Stimulated activated memory B cell treated with anti-CD40 and anti-IgM and Interleukin-4, amounts not matched to agents 10 μg/mL and 1 μg/mL and 100 μg/mL, for 72 hours (primary cell): ENCODE measurements at regions not wholly inside any gene's neighbourhood (a gene's known extent, or its start where the extent isn't known, plus 50 kb on each side); places are given as distances from the start of the nearest gene placed in this dataset.
"Not testable (repeated sequence)": the region's sequence is repeated elsewhere in the genome, so short reads cannot be mapped to it uniquely, and the experiment has no call there.

ENCODE experiments used
- ATAC-seq: fragments of 150-1000 bp; cut with Tn5 transposase; 2 replicates; pipeline ENCODE4 v1.10.0; 2021
- H3K27ac Mint-ChIP-seq: one replicate; pipeline ENCODE4 v1.8.0; 2022; ENCODE audit warnings: mild to moderate bottlenecking, mixed read lengths
- H3K27me3 Mint-ChIP-seq: one replicate; pipeline ENCODE4 v1.8.0; 2022; ENCODE audit warnings: mixed read lengths
- H3K36me3 Mint-ChIP-seq: one replicate; pipeline ENCODE4 v1.8.0; 2022; ENCODE audit warnings: mixed read lengths
- H3K4me1 Mint-ChIP-seq: one replicate; pipeline ENCODE4 v1.8.0; 2022; ENCODE audit warnings: mixed read lengths
- H3K4me3 Mint-ChIP-seq: one replicate; pipeline ENCODE4 v1.8.0; 2022; ENCODE audit warnings: mild to moderate bottlenecking, moderate library complexity, mixed read lengths
- H3K9me3 Mint-ChIP-seq: one replicate; pipeline ENCODE4 v1.8.0; 2022; ENCODE audit warnings: mixed read lengths

GRCh38 chr11:97514446-97514845 is 1124.6 kb downstream of the JRKL start:
- no peak for ATAC-seq
- Mint-ChIP-seq H3K9me3 (no peaks in the 10 kb centered on the region), H3K4me3 (no peak overlapping the region), H3K4me1 (no peaks in the 10 kb centered on the region), H3K27me3 (no peaks in the 10 kb centered on the region), H3K36me3 (no peaks in the 10 kb centered on the region), H3K27ac (no peak overlapping the region)

- ATAC-seq = no peak
- Mint-ChIP-seq H3K9me3 (no peaks in the 10 kb centered on the region), H3K36me3 (no peaks in the 10 kb centered on the region), H3K27me3 (no peaks in the 10 kb centered on the region), H3K4me3 (no peak overlapping the region), H3K4me1 (no peaks in the 10 kb centered on the region), H3K27ac (no peak overlapping the region)
These were observed 1126.9 kb downstream of the JRKL start for GRCh38 chr11:97516688-97517087.

DNA sequence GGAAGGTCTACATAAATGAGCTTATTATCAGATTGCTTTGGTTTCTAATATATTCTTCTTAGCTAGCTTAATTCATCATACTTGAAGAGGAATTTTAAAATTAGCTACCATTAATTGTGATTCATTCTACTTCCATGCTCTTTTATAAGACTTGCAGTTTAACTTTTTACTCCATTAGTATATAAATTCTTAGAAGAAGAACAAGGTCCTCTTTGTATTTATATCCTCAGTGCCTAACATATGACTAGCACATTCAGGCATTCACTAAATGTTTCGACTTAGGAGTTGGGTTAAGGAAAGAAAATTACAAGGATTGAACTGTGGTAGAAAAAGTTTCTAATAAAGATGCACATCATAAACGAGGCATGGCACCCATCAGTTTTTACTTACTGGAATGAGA is 1135.5 kb downstream of the JRKL start:
- ATAC-seq = no peak
- Mint-ChIP-seq H3K9me3 (no peaks in the 10 kb centered on the region), H3K4me1 (no peaks in the 10 kb centered on the region), H3K36me3 (no peaks in the 10 kb centered on the region), H3K27ac (no peak overlapping the region), H3K27me3 (no peaks in the 10 kb centered on the region), H3K4me3 (no peak overlapping the region)

DNA sequence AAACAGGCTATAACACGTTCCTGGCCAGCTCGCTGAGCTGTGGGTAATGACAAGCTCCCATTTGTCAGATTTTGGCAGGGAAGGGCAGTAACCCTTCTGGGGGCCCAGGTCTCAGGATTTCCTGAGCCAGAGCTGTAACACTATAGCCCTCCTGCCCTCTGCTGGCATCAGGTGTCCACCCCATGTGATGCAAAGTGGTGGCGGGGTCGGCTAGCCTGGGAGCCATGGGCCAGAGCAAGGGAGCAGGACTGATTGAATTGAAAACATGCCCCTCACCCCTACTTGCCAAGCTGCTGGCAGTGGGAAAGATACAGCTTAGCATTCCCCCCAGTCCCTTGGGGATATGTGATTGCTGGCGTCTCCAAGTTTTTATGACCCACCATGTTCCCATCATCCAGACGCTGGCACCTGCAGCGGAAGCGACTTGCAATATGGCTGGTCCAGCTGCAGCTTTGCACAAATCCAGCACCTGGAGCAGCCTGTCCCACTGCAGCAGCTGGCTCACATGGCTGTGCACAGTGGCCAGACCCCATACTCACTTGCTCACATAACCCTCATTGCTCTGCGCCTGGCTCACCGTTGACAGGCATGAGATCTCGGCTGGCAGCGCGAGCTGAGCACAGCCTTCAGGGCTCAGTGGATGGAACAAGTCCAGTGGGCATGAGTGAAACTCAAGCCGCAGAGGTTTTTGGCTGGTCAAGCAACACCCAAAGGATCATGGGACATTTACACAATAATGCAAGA is 1147.8 kb downstream of the JRKL start:
- Mint-ChIP-seq H3K36me3 (no peaks in the 10 kb centered on the region), H3K4me1 (no peaks in the 10 kb centered on the region), H3K9me3 (peaks cover 9% of the 10 kb centered on the region), H3K27me3 (no peaks in the 10 kb centered on the region), H3K4me3 (no peak overlapping the region), H3K27ac (no peak overlapping the region)
- no peak for ATAC-seq

GRCh38 chr11:97544431-97544830 is 1154.6 kb downstream of the JRKL start:
- ATAC-seq = no peak
- peaks cover 10% of the 10 kb centered on the region for H3K9me3 Mint-ChIP-seq

GRCh38 chr11:97548280-97548679 is 1158.5 kb downstream of the JRKL start:
- no peaks in the 10 kb centered on the region for H3K36me3 Mint-ChIP-seq

More at GRCh38 chr11:97544431-97544830, 1154.6 kb downstream of the JRKL start:
- Mint-ChIP-seq H3K4me1 (no peaks in the 10 kb centered on the region), H3K27ac (no peak overlapping the region), H3K36me3 (no peaks in the 10 kb centered on the region), H3K4me3 (no peak overlapping the region), H3K27me3 (no peaks in the 10 kb centered on the region)

DNA sequence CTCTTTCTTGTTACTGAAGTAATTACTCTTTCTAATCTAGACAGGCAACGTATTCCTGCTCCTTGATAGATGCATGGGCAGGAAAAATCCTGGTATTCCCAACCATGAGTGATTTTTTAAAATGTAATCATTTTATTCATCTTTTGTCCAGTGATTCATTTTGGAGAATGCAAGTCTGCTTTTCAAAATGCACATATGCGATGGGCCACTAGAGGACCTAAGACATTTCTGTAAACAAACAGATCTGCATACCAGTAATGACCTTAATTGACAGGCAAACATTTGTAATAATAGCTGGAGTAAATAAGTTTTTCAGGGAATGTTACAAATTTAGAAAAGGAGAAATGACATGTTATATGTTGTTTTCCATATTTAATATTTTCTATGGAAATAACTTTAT is 1167.6 kb downstream of the JRKL start:
- H3K27me3 Mint-ChIP-seq = no peaks in the 10 kb centered on the region
- no peak overlapping the region for H3K4me3 Mint-ChIP-seq
- no peaks in the 10 kb centered on the region for H3K4me1 Mint-ChIP-seq
- ATAC-seq = no peak
- no peaks in the 10 kb centered on the region for H3K36me3 Mint-ChIP-seq
- peaks cover 2% of the 10 kb centered on the region for H3K9me3 Mint-ChIP-seq
- H3K27ac Mint-ChIP-seq = no peak overlapping the region

More at GRCh38 chr11:97548280-97548679, 1158.5 kb downstream of the JRKL start:
- no peak for ATAC-seq
- H3K4me3 Mint-ChIP-seq = no peak overlapping the region
- H3K27me3 Mint-ChIP-seq = no peaks in the 10 kb centered on the region
- peaks cover 4% of the 10 kb centered on the region for H3K9me3 Mint-ChIP-seq
- no peak overlapping the region for H3K27ac Mint-ChIP-seq
- H3K4me1 Mint-ChIP-seq = no peaks in the 10 kb centered on the region

- H3K4me3 Mint-ChIP-seq = no peak overlapping the region
- H3K9me3 Mint-ChIP-seq = peaks cover 22% of the 10 kb centered on the region
- no peaks in the 10 kb centered on the region for H3K27me3 Mint-ChIP-seq
- H3K36me3 Mint-ChIP-seq = no peaks in the 10 kb centered on the region
- no peak for ATAC-seq
- H3K27ac Mint-ChIP-seq = no peak overlapping the region
- H3K4me1 Mint-ChIP-seq = no peaks in the 10 kb centered on the region
These were observed 1178.0 kb downstream of the JRKL start for GRCh38 chr11:97567801-97568200.

GRCh38 chr11:97570636-97571035 is 1180.8 kb downstream of the JRKL start:
- Mint-ChIP-seq H3K4me1 (no peaks in the 10 kb centered on the region), H3K4me3 (no peak overlapping the region), H3K9me3 (peaks cover 26% of the 10 kb centered on the region), H3K27me3 (no peaks in the 10 kb centered on the region), H3K27ac (no peak overlapping the region), H3K36me3 (no peaks in the 10 kb centered on the region)
- no peak for ATAC-seq

GRCh38 chr11:97573771-97574170 is 1184.0 kb downstream of the JRKL start:
- H3K4me1 Mint-ChIP-seq, ATAC-seq, H3K27me3 Mint-ChIP-seq, H3K36me3 Mint-ChIP-seq, H3K4me3 Mint-ChIP-seq, H3K27ac Mint-ChIP-seq: not testable (repeated sequence)
- peaks cover 17% of the 10 kb centered on the region for H3K9me3 Mint-ChIP-seq

GRCh38 chr11:97574976-97575665 is 1185.3 kb downstream of the JRKL start:
- peaks cover 11% of the 10 kb centered on the region for H3K9me3 Mint-ChIP-seq
- no peaks in the 10 kb centered on the region for H3K27me3 Mint-ChIP-seq
- no peak overlapping the region for H3K4me3 Mint-ChIP-seq
- no peaks in the 10 kb centered on the region for H3K4me1 Mint-ChIP-seq
- no peaks in the 10 kb centered on the region for H3K36me3 Mint-ChIP-seq
- no peak overlapping the region for H3K27ac Mint-ChIP-seq
- ATAC-seq = no peak

DNA sequence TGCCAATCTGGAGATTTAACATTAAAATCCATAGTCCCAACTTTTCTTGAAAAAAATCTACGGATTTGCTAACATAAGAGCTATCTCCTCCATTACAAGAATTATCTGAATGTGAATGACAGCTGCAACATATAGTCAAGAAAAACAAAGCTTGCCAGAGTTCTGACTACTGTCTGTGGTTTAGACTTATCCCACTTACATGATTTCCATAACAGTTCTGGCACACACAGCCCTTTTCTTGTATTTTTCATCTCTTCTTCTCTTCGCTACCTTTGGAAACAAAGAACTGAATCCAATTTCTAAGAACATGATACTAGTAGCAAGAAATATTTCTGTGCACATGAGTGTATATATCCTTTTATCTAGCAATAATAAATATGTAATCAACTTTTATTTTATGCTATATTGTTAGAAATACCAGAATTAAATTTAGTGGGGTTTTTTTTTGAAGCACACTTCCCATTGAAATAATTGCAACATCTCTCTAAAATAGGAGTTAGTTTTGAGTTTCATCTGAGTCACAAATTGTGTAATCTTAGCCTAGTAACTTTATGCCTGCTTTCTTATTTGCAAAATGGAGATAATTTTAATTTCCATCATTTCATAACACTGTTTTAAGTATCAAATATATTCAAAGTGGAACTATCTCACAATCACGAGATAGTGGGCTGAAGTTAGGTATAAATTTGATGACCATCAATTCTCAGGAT is 1217.6 kb downstream of the JRKL start:
- Mint-ChIP-seq H3K4me3 (no peak overlapping the region), H3K9me3 (peaks cover 8% of the 10 kb centered on the region), H3K27me3 (no peaks in the 10 kb centered on the region), H3K4me1 (no peaks in the 10 kb centered on the region), H3K27ac (no peak overlapping the region), H3K36me3 (no peaks in the 10 kb centered on the region)
- no peak for ATAC-seq

GRCh38 chr11:97610000-97610399 is 1220.2 kb downstream of the JRKL start:
- ATAC-seq = no peak
- Mint-ChIP-seq H3K27me3 (no peaks in the 10 kb centered on the region), H3K4me1 (no peaks in the 10 kb centered on the region), H3K9me3 (peaks cover 4% of the 10 kb centered on the region), H3K27ac (no peak overlapping the region), H3K36me3 (no peaks in the 10 kb centered on the region), H3K4me3 (no peak overlapping the region)

- no peak for ATAC-seq
- no peaks in the 10 kb centered on the region for H3K36me3 Mint-ChIP-seq
These were observed 1221.0 kb downstream of the JRKL start for GRCh38 chr11:97610854-97611253.

DNA sequence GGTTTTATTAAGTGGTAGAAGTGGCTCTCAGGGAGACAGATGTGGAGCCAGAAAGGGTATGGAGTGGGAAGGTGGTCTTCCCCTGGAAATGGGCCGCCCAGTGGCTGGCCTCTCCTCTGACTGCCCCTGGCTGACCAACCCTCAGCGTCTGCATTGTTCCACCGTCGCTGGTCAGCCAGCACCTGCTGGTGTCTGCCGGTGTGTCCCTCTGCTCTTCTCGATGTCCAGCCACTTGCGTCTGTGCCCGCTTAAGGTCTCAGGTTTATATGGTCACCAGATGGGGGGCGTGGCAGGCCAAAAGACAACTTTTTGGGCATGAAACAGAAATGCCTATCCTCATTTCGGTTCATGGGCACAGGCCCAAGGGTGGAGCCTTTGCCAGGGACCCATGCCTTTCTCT is 1221.5 kb downstream of the JRKL start:
- Mint-ChIP-seq H3K4me3 (no peak overlapping the region), H3K36me3 (no peaks in the 10 kb centered on the region), H3K4me1 (no peaks in the 10 kb centered on the region), H3K27me3 (no peaks in the 10 kb centered on the region), H3K27ac (no peak overlapping the region), H3K9me3 (peaks cover 6% of the 10 kb centered on the region)
- ATAC-seq = no peak

More at GRCh38 chr11:97610854-97611253, 1221.0 kb downstream of the JRKL start:
- no peaks in the 10 kb centered on the region for H3K4me1 Mint-ChIP-seq
- no peak overlapping the region for H3K27ac Mint-ChIP-seq
- no peak overlapping the region for H3K4me3 Mint-ChIP-seq
- no peaks in the 10 kb centered on the region for H3K27me3 Mint-ChIP-seq
- peaks cover 6% of the 10 kb centered on the region for H3K9me3 Mint-ChIP-seq
